Esophagus muscularis mucosa (tissue), 4 donors: ENCODE measurements at regions not wholly inside any gene's neighbourhood (a gene's known extent, or its start where the extent isn't known, plus 50 kb on each side); places are given as distances from the start of the nearest gene placed in this dataset.

Experiments
- EP300 ChIP-seq: sonication (generic); formaldehyde crosslinking; IDR thresholded peaks from one replicate; pipeline ENCODE4 v1.6.1; 2017; ENCODE audit warnings: antibody characterized with exemption
- POLR2A ChIP-seq: fragments of 450-650 bp; IDR thresholded peaks from one replicate; pipeline ENCODE4 v1.6.1; 2017; ENCODE audit warnings: antibody characterized with exemption, moderate library complexity, mild to moderate bottlenecking, low read depth
- POLR2AphosphoS5 ChIP-seq, 2 donors: sonication (generic); formaldehyde crosslinking; IDR thresholded peaks; one replicate each; pipeline ENCODE4 v1.6.1; 2017; ENCODE audit warnings: antibody characterized with exemption in 2 of 2
- TF ChIP-seq, protein P1 (sequence below), 3 experiments: fragments of 200-600 bp in 2 of 3; fragments of 450-650 bp in 1 of 3; sonication (generic) in 2 of 3; IDR thresholded peaks; one replicate each; pipeline ENCODE4 v1.5.1; 2017 to 2019; ENCODE audit warnings: antibody characterized with exemption in 3 of 3, mild to moderate bottlenecking in 2 of 3, moderate library complexity in 1 of 3

- no peak for TF ChIP-seq POLR2A
- TF ChIP-seq, protein P1, sequence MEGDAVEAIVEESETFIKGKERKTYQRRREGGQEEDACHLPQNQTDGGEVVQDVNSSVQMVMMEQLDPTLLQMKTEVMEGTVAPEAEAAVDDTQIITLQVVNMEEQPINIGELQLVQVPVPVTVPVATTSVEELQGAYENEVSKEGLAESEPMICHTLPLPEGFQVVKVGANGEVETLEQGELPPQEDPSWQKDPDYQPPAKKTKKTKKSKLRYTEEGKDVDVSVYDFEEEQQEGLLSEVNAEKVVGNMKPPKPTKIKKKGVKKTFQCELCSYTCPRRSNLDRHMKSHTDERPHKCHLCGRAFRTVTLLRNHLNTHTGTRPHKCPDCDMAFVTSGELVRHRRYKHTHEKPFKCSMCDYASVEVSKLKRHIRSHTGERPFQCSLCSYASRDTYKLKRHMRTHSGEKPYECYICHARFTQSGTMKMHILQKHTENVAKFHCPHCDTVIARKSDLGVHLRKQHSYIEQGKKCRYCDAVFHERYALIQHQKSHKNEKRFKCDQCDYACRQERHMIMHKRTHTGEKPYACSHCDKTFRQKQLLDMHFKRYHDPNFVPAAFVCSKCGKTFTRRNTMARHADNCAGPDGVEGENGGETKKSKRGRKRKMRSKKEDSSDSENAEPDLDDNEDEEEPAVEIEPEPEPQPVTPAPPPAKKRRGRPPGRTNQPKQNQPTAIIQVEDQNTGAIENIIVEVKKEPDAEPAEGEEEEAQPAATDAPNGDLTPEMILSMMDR (IDR thresholded peaks at IDR 0.05): no peak
- TF ChIP-seq EP300: no peak
- TF ChIP-seq POLR2AphosphoS5 (IDR thresholded peaks at IDR 0.05): no peak
Observed at GRCh38 chr2:125696560-125696959, 959.4 kb upstream of the GYPC start.
